Parathyroid adenoma (tissue), 2 donors: ENCODE measurements at regions not wholly inside any gene's neighbourhood (a gene's known extent, or its start where the extent isn't known, plus 50 kb on each side); places are given as distances from the start of the nearest gene placed in this dataset.

Experiments
- H2AFZ ChIP-seq: fragments of 300-600 bp; sonication (generic); one replicate; pipeline ENCODE4 v1.7.0; 2017; ENCODE audit warnings: antibody characterized with exemption, mild to moderate bottlenecking
- H3K27ac ChIP-seq: fragments of 300-600 bp; sonication (generic); one replicate; pipeline ENCODE4 v1.7.0; 2017
- H3K27me3 ChIP-seq: fragments of 300-600 bp; sonication (generic); one replicate; pipeline ENCODE4 v1.7.0; 2017; ENCODE audit warnings: low read length; ENCODE audit not compliant: control insufficient read depth, insufficient read depth
- H3K36me3 ChIP-seq: fragments of 300-600 bp; sonication (generic); one replicate; pipeline ENCODE4 v1.7.0; 2017; ENCODE audit warnings: low read length; ENCODE audit not compliant: control insufficient read depth, insufficient read depth
- H3K4me1 ChIP-seq: fragments of 300-600 bp; sonication (generic); one replicate; pipeline ENCODE4 v1.7.0; 2017; ENCODE audit warnings: control low read depth
- H3K4me2 ChIP-seq: fragments of 300-600 bp; sonication (generic); one replicate; pipeline ENCODE4 v1.7.0; 2017; ENCODE audit warnings: low read length
- H3K4me3 ChIP-seq: fragments of 300-600 bp; sonication (generic); one replicate; pipeline ENCODE4 v1.7.0; 2017; ENCODE audit warnings: low read depth, low read length
- H3K79me2 ChIP-seq: fragments of 300-600 bp; sonication (generic); one replicate; pipeline ENCODE4 v1.7.0; 2017; ENCODE audit warnings: control low read depth
- H3K9ac ChIP-seq: fragments of 300-600 bp; sonication (generic); one replicate; pipeline ENCODE4 v1.7.0; 2017; ENCODE audit warnings: mild to moderate bottlenecking
- H3K9me3 ChIP-seq: fragments of 300-600 bp; sonication (generic); one replicate; pipeline ENCODE4 v1.7.0; 2017; ENCODE audit warnings: low read length; ENCODE audit not compliant: control insufficient read depth
- CTCF ChIP-seq: fragments of 300-600 bp; sonication (generic); IDR thresholded peaks from one replicate; pipeline ENCODE4 v1.7.0; 2017; ENCODE audit warnings: antibody characterized with exemption, mild to moderate bottlenecking
- donor health status: primary hyperparathyroidism.

GRCh38 chr9:89886281-89886700, 281.5 kb downstream of the GADD45G start:
- H3K4me3 ChIP-seq = no peak overlapping the region
- no peaks in the 10 kb centered on the region for H3K4me1 ChIP-seq
- no peak for TF ChIP-seq CTCF
- no peaks in the 10 kb centered on the region for H3K27me3 ChIP-seq
- H3K9me3 ChIP-seq = no peaks in the 10 kb centered on the region
- H3K4me2 ChIP-seq = no peak overlapping the region
- H3K79me2 ChIP-seq = no peaks in the 10 kb centered on the region
- no peak overlapping the region for H3K27ac ChIP-seq
- no peak overlapping the region for H2AFZ ChIP-seq
- H3K36me3 ChIP-seq = no peaks in the 10 kb centered on the region
- H3K9ac ChIP-seq = no peak overlapping the region

GRCh38 chr9:89887286-89887685, 282.5 kb downstream of the GADD45G start:
- no peak for TF ChIP-seq CTCF
- H3K9ac ChIP-seq = no peak overlapping the region
- H3K4me2 ChIP-seq = no peak overlapping the region
- no peak overlapping the region for H3K4me3 ChIP-seq
- no peaks in the 10 kb centered on the region for H3K79me2 ChIP-seq
- H3K9me3 ChIP-seq = no peaks in the 10 kb centered on the region
- no peaks in the 10 kb centered on the region for H3K36me3 ChIP-seq
- no peak overlapping the region for H3K27ac ChIP-seq
- H2AFZ ChIP-seq = no peak overlapping the region
- H3K4me1 ChIP-seq = no peaks in the 10 kb centered on the region
- no peaks in the 10 kb centered on the region for H3K27me3 ChIP-seq

GRCh38 chr9:89888233-89888632, 283.4 kb downstream of the GADD45G start:
- no peaks in the 10 kb centered on the region for H3K79me2 ChIP-seq
- no peak overlapping the region for H3K27ac ChIP-seq
- H3K4me3 ChIP-seq = no peak overlapping the region
- H3K27me3 ChIP-seq = no peaks in the 10 kb centered on the region
- H3K36me3 ChIP-seq = no peaks in the 10 kb centered on the region
- TF ChIP-seq CTCF = no peak
- H2AFZ ChIP-seq = no peak overlapping the region
- no peaks in the 10 kb centered on the region for H3K9me3 ChIP-seq
- H3K4me2 ChIP-seq = no peak overlapping the region
- no peaks in the 10 kb centered on the region for H3K4me1 ChIP-seq
- H3K9ac ChIP-seq = no peak overlapping the region

GRCh38 chr9:89888677-89889076, 283.9 kb downstream of the GADD45G start:
- no peaks in the 10 kb centered on the region for H3K79me2 ChIP-seq
- no peaks in the 10 kb centered on the region for H3K36me3 ChIP-seq
- H3K27me3 ChIP-seq = no peaks in the 10 kb centered on the region
- no peaks in the 10 kb centered on the region for H3K4me1 ChIP-seq
- no peak overlapping the region for H2AFZ ChIP-seq
- no peak overlapping the region for H3K27ac ChIP-seq
- no peak overlapping the region for H3K9ac ChIP-seq
- H3K4me2 ChIP-seq = no peak overlapping the region
- no peak for TF ChIP-seq CTCF
- no peaks in the 10 kb centered on the region for H3K9me3 ChIP-seq
- no peak overlapping the region for H3K4me3 ChIP-seq

- no peaks in the 10 kb centered on the region for H3K79me2 ChIP-seq
- no peaks in the 10 kb centered on the region for H3K9me3 ChIP-seq
- TF ChIP-seq CTCF = no peak
- H3K27ac ChIP-seq = no peak overlapping the region
- H3K27me3 ChIP-seq = no peaks in the 10 kb centered on the region
- no peak overlapping the region for H3K9ac ChIP-seq
- no peak overlapping the region for H2AFZ ChIP-seq
- no peak overlapping the region for H3K4me2 ChIP-seq
- H3K36me3 ChIP-seq = no peaks in the 10 kb centered on the region
- H3K4me1 ChIP-seq = no peaks in the 10 kb centered on the region
- no peak overlapping the region for H3K4me3 ChIP-seq
Observed at GRCh38 chr9:89889865-89890264, 285.1 kb downstream of the GADD45G start.
